ENCODE measurements at regions not wholly inside any gene's neighbourhood (a gene's known extent, or its start where the extent isn't known, plus 50 kb on each side); places are given as distances from the start of the nearest gene placed in this dataset.

DNA sequence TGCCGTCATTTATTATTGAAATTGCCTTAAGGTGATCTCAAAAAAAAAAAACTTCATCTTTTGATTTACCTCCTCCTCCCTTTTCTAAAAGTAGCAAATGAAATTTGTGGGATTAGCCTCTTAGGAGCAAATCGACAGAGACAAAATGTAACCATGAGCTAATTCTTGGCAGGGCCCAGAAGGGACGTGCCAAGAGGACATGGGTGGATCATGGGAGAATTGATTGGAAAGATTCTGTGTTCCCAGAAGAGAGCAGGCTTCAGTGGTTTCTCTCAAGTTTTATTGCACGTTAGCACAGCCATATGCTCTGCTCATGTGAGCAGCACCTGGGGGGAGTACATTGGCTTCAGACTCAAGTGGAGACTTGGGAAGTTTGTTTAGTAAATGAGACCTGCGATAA lies 394.6 kb downstream of the ELAVL2 start:
- TF ChIP-seq EZH2phosphoT487 (IDR thresholded peaks at IDR 0.05; ENCODE audit: borderline replicate concordance, low read depth, low read length) = no peak
- TF ChIP-seq, protein P1, sequence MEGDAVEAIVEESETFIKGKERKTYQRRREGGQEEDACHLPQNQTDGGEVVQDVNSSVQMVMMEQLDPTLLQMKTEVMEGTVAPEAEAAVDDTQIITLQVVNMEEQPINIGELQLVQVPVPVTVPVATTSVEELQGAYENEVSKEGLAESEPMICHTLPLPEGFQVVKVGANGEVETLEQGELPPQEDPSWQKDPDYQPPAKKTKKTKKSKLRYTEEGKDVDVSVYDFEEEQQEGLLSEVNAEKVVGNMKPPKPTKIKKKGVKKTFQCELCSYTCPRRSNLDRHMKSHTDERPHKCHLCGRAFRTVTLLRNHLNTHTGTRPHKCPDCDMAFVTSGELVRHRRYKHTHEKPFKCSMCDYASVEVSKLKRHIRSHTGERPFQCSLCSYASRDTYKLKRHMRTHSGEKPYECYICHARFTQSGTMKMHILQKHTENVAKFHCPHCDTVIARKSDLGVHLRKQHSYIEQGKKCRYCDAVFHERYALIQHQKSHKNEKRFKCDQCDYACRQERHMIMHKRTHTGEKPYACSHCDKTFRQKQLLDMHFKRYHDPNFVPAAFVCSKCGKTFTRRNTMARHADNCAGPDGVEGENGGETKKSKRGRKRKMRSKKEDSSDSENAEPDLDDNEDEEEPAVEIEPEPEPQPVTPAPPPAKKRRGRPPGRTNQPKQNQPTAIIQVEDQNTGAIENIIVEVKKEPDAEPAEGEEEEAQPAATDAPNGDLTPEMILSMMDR (conservative IDR thresholded peaks at IDR 0.05; ENCODE audit: low read length) = no peak

Measured in OCI-LY7 (cell line).